GM12878 (cell line): ENCODE measurements at regions not wholly inside any gene's neighbourhood (a gene's known extent, or its start where the extent isn't known, plus 50 kb on each side); places are given as distances from the start of the nearest gene placed in this dataset.

ENCODE experiments used
- ATF3 ChIP-seq: IDR thresholded peaks from 2 replicates; pipeline ENCODE4 v1.6.1; 2011; ENCODE audit warnings: low read depth, mild to moderate bottlenecking, low read length, moderate library complexity, borderline replicate concordance; ENCODE audit errors: extremely low read depth
- DPF2 ChIP-seq: fragments of 450-650 bp; IDR thresholded peaks from 2 replicates; pipeline ENCODE4 v1.6.1; 2017; ENCODE audit warnings: mild to moderate bottlenecking
- FOXK2 ChIP-seq: fragments of 450-650 bp; IDR thresholded peaks from 2 replicates; pipeline ENCODE4 v1.6.1; 2017; ENCODE audit warnings: mild to moderate bottlenecking, moderate library complexity
- GABPA ChIP-seq: IDR thresholded peaks from 2 replicates; pipeline ENCODE4 v1.6.1; 2014; ENCODE audit warnings: antibody characterized with exemption, low read depth, mild to moderate bottlenecking, inconsistent platforms
- NFYB ChIP-seq: IDR thresholded peaks from 2 replicates; pipeline ENCODE4 v1.6.1; 2011; ENCODE audit warnings: low read depth, mild to moderate bottlenecking, low read length, improper control_type of control experiment, moderate library complexity; ENCODE audit not compliant: insufficient read depth
- SMAD1 ChIP-seq: fragments of 450-650 bp; IDR thresholded peaks from 2 replicates; pipeline ENCODE4 v1.6.1; 2018; ENCODE audit warnings: mild to moderate bottlenecking, low read depth; ENCODE audit not compliant: partially characterized antibody
- SMAD5 ChIP-seq: IDR thresholded peaks from 2 replicates; pipeline ENCODE4 v1.6.1; 2016; ENCODE audit warnings: antibody characterized with exemption, low read depth
- STAT3 ChIP-seq: IDR thresholded peaks from 2 replicates; pipeline ENCODE4 v1.6.1; 2011; ENCODE audit warnings: low read depth, low read length, improper control_type of control experiment
- YY1 ChIP-seq: IDR thresholded peaks from 2 replicates; pipeline ENCODE4 v1.6.1; 2011; ENCODE audit warnings: low read depth, mild to moderate bottlenecking, low read length
- TF ChIP-seq, protein P1 (sequence below): IDR thresholded peaks from 2 replicates; pipeline ENCODE4 v1.6.1; 2011; ENCODE audit warnings: borderline replicate concordance, low read depth, mild to moderate bottlenecking, moderate library complexity, low read length; ENCODE audit not compliant: insufficient read depth, poor library complexity, severe bottlenecking
- TF ChIP-seq, protein P2 (sequence below), 3 experiments: IDR thresholded peaks in 2 of 3; conservative IDR thresholded peaks in 1 of 3; 2 replicates each; pipeline ENCODE4 v1.5.1; 2011; ENCODE audit warnings: low read depth in 3 of 3, low read length in 3 of 3, mild to moderate bottlenecking in 3 of 3, control low read depth in 2 of 3, moderate library complexity in 2 of 3, inconsistent platforms in 1 of 3, mixed read lengths in 1 of 3; ENCODE audit not compliant: control insufficient read depth in 2 of 3, insufficient read depth in 1 of 3; ENCODE audit errors: extremely low read depth in 1 of 3
- TF ChIP-seq, protein P3 (sequence below): fragments of 450-650 bp; IDR thresholded peaks from 2 replicates; pipeline ENCODE4 v1.6.1; 2016; ENCODE audit warnings: mild to moderate bottlenecking

DNA sequence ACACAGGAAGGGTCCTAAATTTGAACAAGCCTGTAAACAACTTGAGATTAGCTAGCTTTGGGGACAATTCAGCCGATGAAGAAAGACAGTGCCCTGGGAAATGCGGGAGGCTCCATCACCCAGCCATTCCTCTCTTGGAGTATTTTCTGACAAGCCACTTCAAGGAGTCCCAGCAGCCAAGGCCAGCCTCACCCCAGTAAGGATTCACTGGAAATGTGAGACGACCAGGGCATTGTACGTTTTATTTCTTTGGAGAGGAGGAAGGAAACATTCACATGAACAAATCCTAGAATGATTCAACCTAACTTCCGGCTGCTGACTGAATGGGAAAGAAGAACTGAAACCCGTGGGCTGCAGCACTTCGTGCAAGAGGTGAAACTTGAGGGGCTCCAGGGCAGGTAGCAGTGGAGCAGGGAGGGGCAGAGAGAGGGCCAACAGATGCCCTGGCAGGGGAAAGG, 116.4 kb upstream of the ARHGEF3 start:
- TF ChIP-seq FOXK2 (no peak), STAT3 (no peak), GABPA (peak; percentile 81), SMAD1 (no peak), SMAD5 (no peak), DPF2 (peak; percentile 100), NFYB (no peak), YY1 (0 out of 2 replicates have a peak, but pooled peaks have one; percentile 54), ATF3 (no peak)
- TF ChIP-seq, protein P1, sequence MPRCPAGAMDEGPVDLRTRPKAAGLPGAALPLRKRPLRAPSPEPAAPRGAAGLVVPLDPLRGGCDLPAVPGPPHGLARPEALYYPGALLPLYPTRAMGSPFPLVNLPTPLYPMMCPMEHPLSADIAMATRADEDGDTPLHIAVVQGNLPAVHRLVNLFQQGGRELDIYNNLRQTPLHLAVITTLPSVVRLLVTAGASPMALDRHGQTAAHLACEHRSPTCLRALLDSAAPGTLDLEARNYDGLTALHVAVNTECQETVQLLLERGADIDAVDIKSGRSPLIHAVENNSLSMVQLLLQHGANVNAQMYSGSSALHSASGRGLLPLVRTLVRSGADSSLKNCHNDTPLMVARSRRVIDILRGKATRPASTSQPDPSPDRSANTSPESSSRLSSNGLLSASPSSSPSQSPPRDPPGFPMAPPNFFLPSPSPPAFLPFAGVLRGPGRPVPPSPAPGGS, result peak; percentile 95
- TF ChIP-seq, protein P2, sequence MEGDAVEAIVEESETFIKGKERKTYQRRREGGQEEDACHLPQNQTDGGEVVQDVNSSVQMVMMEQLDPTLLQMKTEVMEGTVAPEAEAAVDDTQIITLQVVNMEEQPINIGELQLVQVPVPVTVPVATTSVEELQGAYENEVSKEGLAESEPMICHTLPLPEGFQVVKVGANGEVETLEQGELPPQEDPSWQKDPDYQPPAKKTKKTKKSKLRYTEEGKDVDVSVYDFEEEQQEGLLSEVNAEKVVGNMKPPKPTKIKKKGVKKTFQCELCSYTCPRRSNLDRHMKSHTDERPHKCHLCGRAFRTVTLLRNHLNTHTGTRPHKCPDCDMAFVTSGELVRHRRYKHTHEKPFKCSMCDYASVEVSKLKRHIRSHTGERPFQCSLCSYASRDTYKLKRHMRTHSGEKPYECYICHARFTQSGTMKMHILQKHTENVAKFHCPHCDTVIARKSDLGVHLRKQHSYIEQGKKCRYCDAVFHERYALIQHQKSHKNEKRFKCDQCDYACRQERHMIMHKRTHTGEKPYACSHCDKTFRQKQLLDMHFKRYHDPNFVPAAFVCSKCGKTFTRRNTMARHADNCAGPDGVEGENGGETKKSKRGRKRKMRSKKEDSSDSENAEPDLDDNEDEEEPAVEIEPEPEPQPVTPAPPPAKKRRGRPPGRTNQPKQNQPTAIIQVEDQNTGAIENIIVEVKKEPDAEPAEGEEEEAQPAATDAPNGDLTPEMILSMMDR (IDR thresholded peaks at IDR 0.05 in 2 of 3, conservative IDR thresholded peaks at IDR 0.05 in 1 of 3; ENCODE audit: control insufficient read depth in 2 of 3, extremely low read depth in 1 of 3, insufficient read depth in 1 of 3, low read depth in 3 of 3, low read length in 3 of 3), result no peak
- TF ChIP-seq, protein P3, sequence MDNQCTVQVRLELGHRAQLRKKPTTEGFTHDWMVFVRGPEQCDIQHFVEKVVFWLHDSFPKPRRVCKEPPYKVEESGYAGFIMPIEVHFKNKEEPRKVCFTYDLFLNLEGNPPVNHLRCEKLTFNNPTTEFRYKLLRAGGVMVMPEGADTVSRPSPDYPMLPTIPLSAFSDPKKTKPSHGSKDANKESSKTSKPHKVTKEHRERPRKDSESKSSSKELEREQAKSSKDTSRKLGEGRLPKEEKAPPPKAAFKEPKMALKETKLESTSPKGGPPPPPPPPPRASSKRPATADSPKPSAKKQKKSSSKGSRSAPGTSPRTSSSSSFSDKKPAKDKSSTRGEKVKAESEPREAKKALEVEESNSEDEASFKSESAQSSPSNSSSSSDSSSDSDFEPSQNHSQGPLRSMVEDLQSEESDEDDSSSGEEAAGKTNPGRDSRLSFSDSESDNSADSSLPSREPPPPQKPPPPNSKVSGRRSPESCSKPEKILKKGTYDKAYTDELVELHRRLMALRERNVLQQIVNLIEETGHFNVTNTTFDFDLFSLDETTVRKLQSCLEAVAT, result no peak; the same call in 1 of the 2 replicates
